ENCODE measurements at regions not wholly inside any gene's neighbourhood (a gene's known extent, or its start where the extent isn't known, plus 50 kb on each side); places are given as distances from the start of the nearest gene placed in this dataset.

DNA sequence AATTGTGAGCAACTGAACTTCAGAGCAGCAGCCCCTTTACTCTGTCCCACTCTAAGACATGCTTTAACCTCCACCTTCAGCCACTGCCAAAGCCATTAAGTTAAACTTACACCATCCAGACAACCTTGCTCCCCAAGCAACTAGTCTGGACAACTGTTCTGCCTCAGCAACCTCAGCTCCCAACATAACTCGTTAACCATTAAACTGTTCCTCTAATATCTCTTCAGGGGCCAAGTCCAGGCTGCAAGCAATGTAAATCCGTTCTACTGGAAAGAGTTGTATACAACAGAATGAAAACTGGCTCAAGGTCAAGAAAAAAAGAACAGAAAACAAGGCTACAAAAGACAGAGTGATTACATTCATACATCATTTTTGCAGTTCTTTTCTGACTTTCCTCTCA, 131.7 kb upstream of the TARS1 start:
- DNase-seq (no peak), ATAC-seq (no peak)
- in situ Hi-C loops (cut with MboI; ENCODE audit: low sequenced_read_pairs in 4 of 4) (no loop called here), intact Hi-C loops (cut with DNase I; ENCODE audit: low total_unique reads) (no loop called here)
- Histone ChIP-seq H3K27ac (no peak overlapping the region), H3K4me1 (no peaks in the 10 kb centered on the region), H3K4me3 (no peak overlapping the region), H3K36me3 (no peaks in the 10 kb centered on the region), H3K27me3 (no peaks in the 10 kb centered on the region), H3K9me3 (no peaks in the 10 kb centered on the region)
- TF ChIP-seq, protein P1, sequence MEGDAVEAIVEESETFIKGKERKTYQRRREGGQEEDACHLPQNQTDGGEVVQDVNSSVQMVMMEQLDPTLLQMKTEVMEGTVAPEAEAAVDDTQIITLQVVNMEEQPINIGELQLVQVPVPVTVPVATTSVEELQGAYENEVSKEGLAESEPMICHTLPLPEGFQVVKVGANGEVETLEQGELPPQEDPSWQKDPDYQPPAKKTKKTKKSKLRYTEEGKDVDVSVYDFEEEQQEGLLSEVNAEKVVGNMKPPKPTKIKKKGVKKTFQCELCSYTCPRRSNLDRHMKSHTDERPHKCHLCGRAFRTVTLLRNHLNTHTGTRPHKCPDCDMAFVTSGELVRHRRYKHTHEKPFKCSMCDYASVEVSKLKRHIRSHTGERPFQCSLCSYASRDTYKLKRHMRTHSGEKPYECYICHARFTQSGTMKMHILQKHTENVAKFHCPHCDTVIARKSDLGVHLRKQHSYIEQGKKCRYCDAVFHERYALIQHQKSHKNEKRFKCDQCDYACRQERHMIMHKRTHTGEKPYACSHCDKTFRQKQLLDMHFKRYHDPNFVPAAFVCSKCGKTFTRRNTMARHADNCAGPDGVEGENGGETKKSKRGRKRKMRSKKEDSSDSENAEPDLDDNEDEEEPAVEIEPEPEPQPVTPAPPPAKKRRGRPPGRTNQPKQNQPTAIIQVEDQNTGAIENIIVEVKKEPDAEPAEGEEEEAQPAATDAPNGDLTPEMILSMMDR (IDR thresholded peaks at IDR 0.05 in 4 of 5, conservative IDR thresholded peaks at IDR 0.05 in 1 of 5) = no peak
- no peak for TF ChIP-seq POLR2A (IDR thresholded peaks at IDR 0.05)

DNA sequence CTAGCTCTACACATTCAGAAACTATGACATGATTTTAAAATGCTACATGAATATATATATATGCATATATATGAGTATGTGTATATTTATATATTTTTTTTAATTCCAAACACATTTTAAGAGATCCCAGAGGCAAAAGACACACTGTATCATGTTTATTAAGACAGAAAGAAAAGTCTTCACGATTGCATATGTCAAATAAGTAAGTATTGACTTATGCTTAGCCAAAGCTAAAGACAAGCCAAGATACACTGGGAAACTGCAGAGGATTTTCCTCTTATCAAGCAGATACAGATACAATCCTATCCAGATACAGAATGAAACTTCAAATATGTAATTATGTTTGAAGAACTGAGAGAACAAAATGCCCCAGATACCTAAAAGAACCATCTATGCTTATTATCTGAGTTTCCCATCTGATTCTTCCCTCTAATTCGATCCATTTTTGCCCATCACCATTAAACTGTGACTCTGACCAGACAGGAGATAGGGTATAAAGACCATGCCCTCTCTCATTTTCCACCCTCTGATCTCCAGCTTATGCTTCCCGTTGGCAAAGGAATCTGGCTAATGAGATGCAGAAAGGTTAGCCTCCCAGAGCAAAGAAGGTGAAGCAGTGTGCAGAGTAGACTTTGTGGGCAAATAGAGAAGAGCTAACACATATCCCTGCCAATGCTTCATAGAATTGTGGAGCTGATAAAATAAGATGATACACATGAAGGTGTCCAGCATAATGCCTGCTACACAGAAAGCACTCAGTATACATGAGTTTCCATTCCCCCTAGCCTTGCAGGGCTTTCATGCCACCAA, 131.0 kb upstream of the TARS1 start:
- Histone ChIP-seq H3K36me3 (no peaks in the 10 kb centered on the region), H3K27ac (no peak overlapping the region), H3K27me3 (no peaks in the 10 kb centered on the region), H3K4me3 (no peak overlapping the region), H3K4me1 (no peaks in the 10 kb centered on the region), H3K9me3 (no peaks in the 10 kb centered on the region)
- DNase-seq (no peak), ATAC-seq (no peak)
- in situ Hi-C loops (cut with MboI; ENCODE audit: low sequenced_read_pairs in 4 of 4) (no loop called here), intact Hi-C loops (cut with DNase I; ENCODE audit: low total_unique reads) (no loop called here)
- no peak for TF ChIP-seq POLR2A (IDR thresholded peaks at IDR 0.05)
- TF ChIP-seq, protein P1 (IDR thresholded peaks at IDR 0.05 in 4 of 5, conservative IDR thresholded peaks at IDR 0.05 in 1 of 5) = no peak

DNA sequence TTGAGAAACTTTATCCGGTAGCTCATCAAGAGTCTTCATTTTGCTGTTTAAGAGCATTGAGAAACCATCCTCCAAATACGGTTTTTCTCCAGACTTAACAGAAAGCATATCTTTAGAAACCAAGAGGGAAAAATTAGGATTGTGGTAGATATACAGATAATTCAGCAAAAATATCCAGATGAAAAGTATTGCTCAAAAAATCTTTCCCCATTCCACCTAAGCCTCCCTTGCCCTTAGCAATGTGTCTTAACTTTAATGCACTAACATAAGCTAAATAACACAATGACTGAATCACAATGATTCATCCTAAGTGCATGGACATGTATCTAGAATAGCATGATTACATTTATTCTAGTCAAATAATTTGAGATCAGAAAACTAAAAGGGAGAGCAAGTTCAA, 130.3 kb upstream of the TARS1 start:
- in situ Hi-C loops (cut with MboI; ENCODE audit: low sequenced_read_pairs in 4 of 4) (no loop called here), intact Hi-C loops (cut with DNase I; ENCODE audit: low total_unique reads) (no loop called here)
- Histone ChIP-seq H3K4me3 (no peak overlapping the region), H3K27ac (no peak overlapping the region), H3K9me3 (no peaks in the 10 kb centered on the region), H3K4me1 (no peaks in the 10 kb centered on the region), H3K36me3 (no peaks in the 10 kb centered on the region), H3K27me3 (no peaks in the 10 kb centered on the region)
- ATAC-seq = no peak
- DNase-seq = no peak
- TF ChIP-seq, protein P1 (IDR thresholded peaks at IDR 0.05 in 4 of 5, conservative IDR thresholded peaks at IDR 0.05 in 1 of 5) = no peak
- TF ChIP-seq POLR2A (IDR thresholded peaks at IDR 0.05) = no peak

DNA sequence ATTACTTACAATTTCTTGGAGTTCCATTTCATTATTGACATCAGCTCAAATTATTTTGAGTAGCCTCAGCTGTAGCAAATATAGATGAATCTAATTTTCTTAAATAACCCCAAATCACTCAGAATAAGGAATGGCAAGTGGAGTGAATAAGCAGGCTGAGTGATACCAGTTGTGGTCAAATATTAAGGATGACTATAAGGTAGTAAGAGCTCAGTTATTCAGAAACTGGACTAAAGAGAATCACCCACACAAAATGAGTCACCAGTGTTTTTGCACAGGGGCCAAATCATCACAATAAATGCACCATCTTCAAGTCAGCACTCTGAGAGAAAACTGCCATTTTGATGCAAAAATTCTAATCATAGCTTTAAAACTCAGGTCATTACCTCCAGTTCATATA, 128.9 kb upstream of the TARS1 start:
- intact Hi-C loops (cut with DNase I; ENCODE audit: low total_unique reads) (no loop called here), in situ Hi-C loops (cut with MboI; ENCODE audit: low sequenced_read_pairs in 4 of 4) (no loop called here)
- no peaks in the 10 kb centered on the region for H3K36me3 ChIP-seq
- ATAC-seq = no peak
- no peak for DNase-seq
- no peaks in the 10 kb centered on the region for H3K9me3 ChIP-seq
- TF ChIP-seq, protein P1 (IDR thresholded peaks at IDR 0.05 in 4 of 5, conservative IDR thresholded peaks at IDR 0.05 in 1 of 5) = no peak
- TF ChIP-seq POLR2A (IDR thresholded peaks at IDR 0.05) = no peak
- no peak overlapping the region for H3K4me3 ChIP-seq
- no peaks in the 10 kb centered on the region for H3K27me3 ChIP-seq
- H3K4me1 ChIP-seq = no peaks in the 10 kb centered on the region
- H3K27ac ChIP-seq = no peak overlapping the region
